CD14-positive monocyte (primary cell): ENCODE measurements at regions not wholly inside any gene's neighbourhood (a gene's known extent, or its start where the extent isn't known, plus 50 kb on each side); places are given as distances from the start of the nearest gene placed in this dataset.

Experiments
- DNase-seq, 3 donors: peaks; one replicate each; pipeline ENCODE4 v3.0.0-alpha.2; 2011 to 2022
- H2AFZ ChIP-seq: 2 replicates; pipeline ENCODE4 v1.6.0; 2012; ENCODE audit warnings: mild to moderate bottlenecking, low read depth, low read length, inconsistent platforms; ENCODE audit not compliant: insufficient read depth, poor library complexity, severe bottlenecking
- H3K27ac ChIP-seq, 2 donors: 1 replicate in 1 of 2; 2 replicates in 1 of 2; pipeline ENCODE4 v1.5.1; 2012 to 2013; ENCODE audit warnings: low read length in 2 of 2, control low read depth in 1 of 2, inconsistent platforms in 1 of 2, low read depth in 1 of 2, mild to moderate bottlenecking in 1 of 2
- H3K27me3 ChIP-seq, 2 donors: one replicate each; pipeline versions ENCODE4 v1.6.0 to v1.6.1; 2011 to 2013; ENCODE audit warnings: low read length in 2 of 2; ENCODE audit not compliant: control insufficient read depth in 2 of 2, insufficient read depth in 2 of 2
- H3K36me3 ChIP-seq, 2 donors: replicated peaks in 1 of 2; 1 replicate in 1 of 2; 2 replicates in 1 of 2; pipeline versions ENCODE4 v1.5.1 to v1.6.1; 2012 to 2013; ENCODE audit warnings: low read length in 2 of 2, control low read depth in 1 of 2, inconsistent platforms in 1 of 2, mild to moderate bottlenecking in 1 of 2; ENCODE audit not compliant: insufficient read depth in 2 of 2, control insufficient read depth in 1 of 2
- H3K4me1 ChIP-seq, 2 donors: 1 replicate in 1 of 2; 2 replicates in 1 of 2; pipeline versions ENCODE4 v1.5.1 to v1.6.1; 2012 to 2013; ENCODE audit warnings: low read length in 2 of 2, control low read depth in 1 of 2, inconsistent platforms in 1 of 2, mild to moderate bottlenecking in 1 of 2, moderate library complexity in 1 of 2; ENCODE audit not compliant: insufficient read depth in 2 of 2, control insufficient read depth in 1 of 2
- H3K4me2 ChIP-seq: replicated peaks from 2 replicates; pipeline ENCODE3; 2012; ENCODE audit warnings: low read length, moderate library complexity, mild to moderate bottlenecking; ENCODE audit not compliant: poor library complexity, severe bottlenecking; ENCODE audit errors: extremely low read depth
- H3K4me3 ChIP-seq, 3 experiments: fragments of 200-600 bp in 1 of 3; sonication (generic) in 1 of 3; replicated peaks in 1 of 3; 1 replicate in 2 of 3; 2 replicates in 1 of 3; pipeline ENCODE4 v1.5.1; 2011 to 2013; ENCODE audit warnings: low read length in 3 of 3, mild to moderate bottlenecking in 3 of 3, control low read depth in 2 of 3, low read depth in 2 of 3, inconsistent platforms in 1 of 3, moderate library complexity in 1 of 3
- H3K79me2 ChIP-seq: 2 replicates; pipeline ENCODE4 v1.6.0; 2012; ENCODE audit warnings: mild to moderate bottlenecking, control low read depth, inconsistent platforms, low read length, moderate library complexity; ENCODE audit not compliant: insufficient read depth
- H3K9ac ChIP-seq: 2 replicates; pipeline ENCODE4 v1.6.0; 2017; ENCODE audit warnings: low read length, mild to moderate bottlenecking; ENCODE audit not compliant: insufficient read depth, poor library complexity, severe bottlenecking
- H3K9me3 ChIP-seq, 2 donors: replicated peaks in 1 of 2; 1 replicate in 1 of 2; 2 replicates in 1 of 2; pipeline versions ENCODE4 v1.5.1 to v1.6.1; 2012 to 2013; ENCODE audit warnings: low read length in 2 of 2, control low read depth in 1 of 2; ENCODE audit not compliant: control insufficient read depth in 1 of 2, insufficient read depth in 1 of 2
- H4K20me1 ChIP-seq: 2 replicates; pipeline ENCODE4 v1.6.0; 2012; ENCODE audit warnings: mild to moderate bottlenecking, low read length, control low read depth, moderate library complexity; ENCODE audit not compliant: insufficient read depth
- H3K27ac Mint-ChIP-seq, 7 donors: one replicate each; pipeline ENCODE4 v1.8.0; 2020; ENCODE audit warnings: mild to moderate bottlenecking in 7 of 7, mixed read lengths in 7 of 7, moderate library complexity in 6 of 7, inconsistent platforms in 2 of 7
- H3K27me3 Mint-ChIP-seq, 3 donors: one replicate each; pipeline ENCODE4 v1.8.0; 2021 to 2022; ENCODE audit warnings: low read depth in 3 of 3, mild to moderate bottlenecking in 3 of 3, mixed read lengths in 3 of 3, moderate library complexity in 3 of 3, inconsistent platforms in 1 of 3
- H3K36me3 Mint-ChIP-seq, 2 donors: one replicate each; pipeline ENCODE4 v1.8.0; 2020; ENCODE audit warnings: mixed read lengths in 2 of 2, inconsistent platforms in 1 of 2, mild to moderate bottlenecking in 1 of 2
- H3K4me1 Mint-ChIP-seq: one replicate; pipeline ENCODE4 v1.8.0; 2020; ENCODE audit warnings: mild to moderate bottlenecking, mixed read lengths
- H3K4me3 Mint-ChIP-seq, 2 donors: one replicate each; pipeline ENCODE4 v1.8.0; 2020; ENCODE audit warnings: mild to moderate bottlenecking in 2 of 2, mixed read lengths in 2 of 2, moderate library complexity in 1 of 2
- H3K9me3 Mint-ChIP-seq, 7 donors: one replicate each; pipeline ENCODE4 v1.8.0; 2020 to 2022; ENCODE audit warnings: mixed read lengths in 7 of 7, mild to moderate bottlenecking in 6 of 7, moderate library complexity in 6 of 7, inconsistent platforms in 2 of 7
- WGBS: methylation state at CpG from one replicate; pipeline ENCODE4 v1.1.5; 2013; ENCODE audit warnings: missing lambda C conversion rate; ENCODE audit not compliant: insufficient coverage; 5-methylcytosine and 5-hydroxymethylcytosine counted together
- intact Hi-C, 2 donors: fragments of 100-400 bp; cut with micrococcal nuclease; formaldehyde crosslinking; loops; one replicate each; pipeline versions ENCODE4 v1.15.0 to v1.15.1; 2023
- TF ChIP-seq, protein P1 (sequence below): fragments of 200-600 bp; IDR thresholded peaks from one replicate; pipeline ENCODE4 v1.8.0; 2022; ENCODE audit warnings: antibody characterized with exemption, mild to moderate bottlenecking

GRCh38 chr11:26144911-26145310 lies 187.0 kb upstream of the ANO3 start:
- H3K79me2 ChIP-seq: no peaks in the 10 kb centered on the region
- Mint-ChIP-seq H3K9me3 (peaks cover 0 to 7% (median 2%) of the 10 kb centered on the region in 7 donors), H3K27me3 (no peaks in the 10 kb centered on the region), H3K27ac (no peak overlapping the region), H3K4me1 (no peaks in the 10 kb centered on the region), H3K4me3 (no peak overlapping the region), H3K36me3 (no peaks in the 10 kb centered on the region)
- DNase-seq: no peak
- no peaks in the 10 kb centered on the region for H3K4me1 ChIP-seq
- H3K4me2 ChIP-seq: no peak overlapping the region
- intact Hi-C loops: no loop called here
- H3K27me3 ChIP-seq: no peaks in the 10 kb centered on the region
- H3K36me3 ChIP-seq: no peaks in the 10 kb centered on the region
- H3K9me3 ChIP-seq: peaks cover 0 to 4% of the 10 kb centered on the region in 2 donors
- no peak overlapping the region for H3K4me3 ChIP-seq
- no peak overlapping the region for H3K27ac ChIP-seq
- H2AFZ ChIP-seq: no peak overlapping the region
- no peaks in the 10 kb centered on the region for H4K20me1 ChIP-seq
- no peak overlapping the region for H3K9ac ChIP-seq
- TF ChIP-seq, protein P1, sequence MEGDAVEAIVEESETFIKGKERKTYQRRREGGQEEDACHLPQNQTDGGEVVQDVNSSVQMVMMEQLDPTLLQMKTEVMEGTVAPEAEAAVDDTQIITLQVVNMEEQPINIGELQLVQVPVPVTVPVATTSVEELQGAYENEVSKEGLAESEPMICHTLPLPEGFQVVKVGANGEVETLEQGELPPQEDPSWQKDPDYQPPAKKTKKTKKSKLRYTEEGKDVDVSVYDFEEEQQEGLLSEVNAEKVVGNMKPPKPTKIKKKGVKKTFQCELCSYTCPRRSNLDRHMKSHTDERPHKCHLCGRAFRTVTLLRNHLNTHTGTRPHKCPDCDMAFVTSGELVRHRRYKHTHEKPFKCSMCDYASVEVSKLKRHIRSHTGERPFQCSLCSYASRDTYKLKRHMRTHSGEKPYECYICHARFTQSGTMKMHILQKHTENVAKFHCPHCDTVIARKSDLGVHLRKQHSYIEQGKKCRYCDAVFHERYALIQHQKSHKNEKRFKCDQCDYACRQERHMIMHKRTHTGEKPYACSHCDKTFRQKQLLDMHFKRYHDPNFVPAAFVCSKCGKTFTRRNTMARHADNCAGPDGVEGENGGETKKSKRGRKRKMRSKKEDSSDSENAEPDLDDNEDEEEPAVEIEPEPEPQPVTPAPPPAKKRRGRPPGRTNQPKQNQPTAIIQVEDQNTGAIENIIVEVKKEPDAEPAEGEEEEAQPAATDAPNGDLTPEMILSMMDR: no peak

DNA sequence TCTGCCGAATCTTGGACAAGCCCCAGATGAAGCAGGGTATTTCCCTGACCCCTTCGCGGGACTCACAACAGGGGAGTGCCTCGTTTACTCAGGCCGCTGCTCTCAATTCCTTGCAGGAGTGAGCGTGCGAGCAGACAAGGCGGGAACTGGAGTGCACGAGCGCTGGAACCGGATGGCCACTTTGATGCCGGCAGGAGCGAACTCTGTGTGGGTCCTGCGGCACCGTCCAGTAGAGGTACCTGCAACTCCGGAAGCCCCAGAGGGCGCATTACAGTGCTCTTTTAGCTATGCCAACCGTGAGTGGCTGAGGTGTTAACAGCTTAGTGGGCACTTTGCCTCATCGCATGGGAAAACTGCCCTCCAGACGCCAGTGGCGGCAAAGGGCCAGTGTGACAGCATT lies 182.3 kb upstream of the ANO3 start:
- H3K27me3 Mint-ChIP-seq: no peaks in the 10 kb centered on the region
- H3K27ac Mint-ChIP-seq: no peak overlapping the region
- no peaks in the 10 kb centered on the region for H3K36me3 ChIP-seq
- no peak overlapping the region for H3K9ac ChIP-seq
- H3K4me1 Mint-ChIP-seq: no peaks in the 10 kb centered on the region
- H3K4me3 ChIP-seq: no peak overlapping the region
- H3K36me3 Mint-ChIP-seq: no peaks in the 10 kb centered on the region
- TF ChIP-seq, protein P1: no peak
- intact Hi-C loops: no loop called here
- H3K4me1 ChIP-seq: no peaks in the 10 kb centered on the region
- H2AFZ ChIP-seq: no peak overlapping the region
- peaks cover 0 to 8% (median 3%) of the 10 kb centered on the region in 7 donors for H3K9me3 Mint-ChIP-seq
- no peak for DNase-seq
- H4K20me1 ChIP-seq: no peaks in the 10 kb centered on the region
- H3K27me3 ChIP-seq: no peaks in the 10 kb centered on the region
- H3K27ac ChIP-seq: no peak overlapping the region
- no peaks in the 10 kb centered on the region for H3K79me2 ChIP-seq
- WGBS: 91% methylated on average over 21 of the region's 21 CpGs
- H3K4me3 Mint-ChIP-seq: no peak overlapping the region
- H3K9me3 ChIP-seq: peaks cover 0 to 6% of the 10 kb centered on the region in 2 donors
- no peak overlapping the region for H3K4me2 ChIP-seq
